DMS79 treated with DMSO at 0.1 percent for 48 hours (cell line): ENCODE measurements at regions not wholly inside any gene's neighbourhood (a gene's known extent, or its start where the extent isn't known, plus 50 kb on each side); places are given as distances from the start of the nearest gene placed in this dataset.
"Not testable (repeated sequence)": the region's sequence is repeated elsewhere in the genome, so short reads cannot be mapped to it uniquely, and the experiment has no call there.

ENCODE experiments used
- DNase-seq: peaks from one replicate; lab custom pipeline; 2025; lab: John Stamatoyannopoulos, UW

DNA sequence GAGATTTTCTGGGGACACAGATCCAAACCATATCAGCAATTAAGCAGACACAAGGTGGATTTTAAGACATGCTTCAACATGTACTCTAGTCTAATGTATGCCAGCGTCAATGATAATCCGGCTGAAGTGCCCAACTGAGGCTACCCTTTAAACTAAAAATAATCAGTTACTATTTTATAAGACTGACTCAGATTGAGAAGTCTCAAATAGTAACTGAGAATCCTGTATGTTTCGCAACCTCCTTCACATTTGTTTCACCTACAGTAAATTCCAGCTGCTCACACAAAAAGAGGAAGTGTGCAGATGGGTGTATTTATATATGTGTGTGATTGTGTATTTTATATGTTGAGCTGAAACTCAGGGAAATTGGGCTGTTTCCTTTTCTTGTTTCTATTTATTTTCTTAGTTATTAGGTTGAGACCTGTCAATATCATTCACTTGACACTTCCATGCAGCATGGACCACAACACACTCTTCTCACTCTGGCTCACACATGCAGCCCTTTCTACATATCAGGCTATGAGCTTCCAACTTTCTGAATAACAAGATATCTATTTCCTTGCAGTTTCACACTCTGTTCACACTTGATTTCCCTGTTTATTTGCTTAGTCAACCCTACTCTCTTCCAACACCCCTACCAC, 1224.9 kb upstream of the TMEM132C start:
- no peak for DNase-seq

DNA sequence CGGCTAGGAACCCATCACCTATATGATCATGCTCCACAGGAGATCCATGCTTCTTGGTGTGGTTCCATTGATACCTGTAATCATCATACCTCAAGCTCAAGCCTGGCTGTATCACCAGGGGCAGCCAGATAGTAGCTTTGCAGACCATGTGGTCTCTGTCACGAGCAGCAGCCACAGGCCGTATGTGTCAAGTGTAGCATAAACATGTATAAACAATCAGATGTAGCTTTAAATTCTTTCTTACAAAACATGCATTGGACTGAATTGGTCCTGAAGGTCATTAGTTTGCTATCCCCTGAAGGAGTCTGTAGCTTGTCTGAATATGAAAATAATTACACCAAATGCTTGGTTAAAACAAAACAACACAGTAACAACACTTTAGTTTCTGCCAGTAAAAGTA, 1223.2 kb upstream of the TMEM132C start:
- DNase-seq = no peak

DNA sequence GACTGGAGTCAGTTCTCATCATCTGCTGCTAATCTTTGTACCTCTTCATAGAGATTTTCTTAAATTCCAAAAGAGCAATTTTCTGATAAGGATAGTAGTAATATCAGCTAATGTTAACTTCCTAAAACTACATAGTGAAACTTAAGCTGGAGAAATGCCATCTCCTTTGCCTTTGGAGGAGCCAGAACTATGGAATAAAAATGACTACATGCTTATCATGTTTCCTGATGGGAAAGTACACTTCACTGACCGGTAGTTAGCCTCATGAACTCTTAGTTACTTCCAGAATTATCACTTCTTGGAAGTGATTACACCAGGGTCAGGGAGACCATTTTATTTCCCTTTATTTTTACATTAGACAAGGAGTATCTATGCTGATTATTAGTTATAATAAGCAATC, 1222.1 kb upstream of the TMEM132C start:
- no peak for DNase-seq

DNA sequence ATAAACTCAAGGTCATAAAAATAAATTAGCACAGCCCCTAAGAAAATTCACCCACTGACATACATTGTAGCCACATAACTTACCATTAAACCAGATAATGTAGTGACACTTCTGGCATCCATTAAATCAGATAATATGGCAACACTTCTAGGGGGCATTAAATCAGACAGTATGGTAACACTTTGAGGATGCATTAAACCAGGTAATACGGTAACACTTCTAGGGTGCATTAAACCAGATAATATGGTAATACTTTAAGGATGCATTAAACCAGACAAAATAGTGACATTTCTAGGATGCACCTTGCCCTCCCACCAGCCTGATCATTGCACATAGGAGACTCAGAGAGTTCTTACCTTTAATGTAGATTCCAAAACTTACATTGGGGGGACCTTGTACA, 1220.5 kb upstream of the TMEM132C start:
- DNase-seq = no peak

DNA sequence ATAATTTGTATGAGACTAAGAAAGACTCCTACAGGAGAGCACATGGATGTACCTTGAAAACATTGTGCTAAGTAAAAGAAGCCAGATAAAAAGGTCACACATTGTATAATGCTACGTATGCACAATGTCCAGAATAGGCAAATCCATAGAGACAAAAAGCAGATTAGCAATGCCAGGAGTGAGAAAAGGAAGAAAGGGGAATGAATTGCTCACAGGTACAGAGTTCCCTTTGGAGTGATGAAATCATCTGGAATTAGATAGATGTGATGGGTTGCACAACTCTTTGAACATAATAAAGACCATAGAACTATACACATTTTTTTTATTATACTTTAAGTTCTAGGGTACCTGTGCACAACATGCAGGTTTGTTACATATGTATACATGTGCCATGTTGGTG, 1218.9 kb upstream of the TMEM132C start:
- DNase-seq = no peak

DNA sequence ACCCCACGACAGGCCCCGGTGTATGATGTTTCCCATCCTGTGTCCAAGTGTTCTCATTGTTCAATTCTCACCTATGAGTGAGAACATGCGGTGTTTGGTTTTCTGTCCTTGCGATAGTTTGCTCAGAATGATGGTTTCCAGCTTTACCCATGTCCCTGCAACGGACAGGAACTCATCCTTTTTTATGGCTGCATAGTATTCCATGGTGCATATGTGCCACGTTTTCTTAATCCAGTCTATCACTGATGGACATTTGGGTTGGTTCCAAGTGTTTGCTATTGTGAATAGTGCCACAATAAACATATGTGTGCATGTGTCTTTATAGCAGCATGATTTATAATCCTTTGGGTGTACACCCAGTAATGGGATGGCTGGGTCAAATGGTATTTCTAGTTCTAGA, 1218.4 kb upstream of the TMEM132C start:
- DNase-seq = not testable (repeated sequence)

DNA sequence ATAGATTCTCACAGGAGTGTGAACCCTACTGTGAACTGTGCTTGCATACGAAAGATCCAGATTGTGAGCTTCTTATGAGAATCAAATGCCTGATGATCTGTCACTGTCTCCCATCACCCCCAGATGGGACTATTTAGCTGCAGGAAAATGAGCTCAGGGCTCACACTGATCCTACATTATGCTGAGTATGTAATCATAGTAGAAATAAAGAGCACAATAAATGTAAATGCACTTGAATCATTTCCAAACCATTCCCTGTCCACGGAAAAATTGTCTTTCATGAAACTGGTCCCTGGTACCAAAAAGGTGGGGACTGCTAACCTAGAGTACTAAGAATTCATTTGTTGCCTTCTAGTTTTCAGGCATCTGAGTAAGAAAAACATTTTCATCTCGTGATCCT, 1215.8 kb upstream of the TMEM132C start:
- DNase-seq = no peak

DNA sequence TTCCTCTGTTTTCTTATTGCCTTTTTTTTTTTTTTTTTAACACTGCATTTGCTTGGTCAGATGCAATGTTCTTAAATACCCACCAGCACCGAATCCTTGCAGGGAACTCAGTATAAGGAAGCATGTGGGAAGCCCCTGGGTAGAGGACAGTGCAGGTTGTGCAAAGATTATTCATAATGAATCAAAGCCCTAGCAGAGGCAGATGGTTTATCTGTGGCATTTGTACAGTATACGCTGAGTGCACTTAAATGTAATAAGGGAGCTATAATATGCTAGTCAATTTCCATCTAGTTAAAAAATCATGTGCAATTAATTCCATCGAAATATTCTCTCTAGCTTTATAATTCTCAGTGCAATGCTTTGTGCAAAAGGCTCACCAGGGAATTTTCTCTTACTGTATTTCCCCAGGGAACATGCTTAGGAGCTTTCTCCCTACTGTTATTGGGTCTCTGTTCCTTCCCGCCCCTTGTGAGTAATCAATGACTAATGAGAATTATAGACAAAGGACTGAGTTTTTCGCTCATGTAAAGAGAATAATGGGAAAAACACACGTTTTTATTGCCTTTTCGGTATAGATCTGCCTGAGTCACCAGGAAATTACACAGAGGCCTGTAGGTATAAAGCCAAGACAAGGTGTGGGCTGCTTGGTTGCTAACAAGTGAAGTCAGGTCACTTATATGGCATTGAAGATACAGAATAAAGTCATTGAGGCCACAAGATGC, 1214.3 kb upstream of the TMEM132C start:
- no peak for DNase-seq

DNA sequence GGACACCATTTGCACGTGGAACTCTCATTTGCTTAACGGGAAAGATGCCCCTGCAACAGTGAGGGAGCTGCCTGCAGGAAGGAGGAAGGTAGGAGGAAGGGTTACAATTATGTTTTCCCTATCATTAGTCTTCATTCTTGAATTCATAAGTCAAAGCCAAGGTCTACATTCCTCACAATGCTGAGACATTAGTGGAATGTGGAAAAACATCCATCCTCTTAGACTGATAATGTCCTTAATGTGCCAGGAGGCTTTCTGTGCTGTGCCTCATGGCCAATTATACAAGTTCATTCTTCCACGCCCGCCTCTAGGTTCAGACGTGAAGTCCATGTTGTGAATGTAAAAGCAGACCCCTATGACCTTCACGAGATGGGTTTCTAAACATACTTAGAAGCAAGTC, 1212.4 kb upstream of the TMEM132C start:
- no peak for DNase-seq

DNA sequence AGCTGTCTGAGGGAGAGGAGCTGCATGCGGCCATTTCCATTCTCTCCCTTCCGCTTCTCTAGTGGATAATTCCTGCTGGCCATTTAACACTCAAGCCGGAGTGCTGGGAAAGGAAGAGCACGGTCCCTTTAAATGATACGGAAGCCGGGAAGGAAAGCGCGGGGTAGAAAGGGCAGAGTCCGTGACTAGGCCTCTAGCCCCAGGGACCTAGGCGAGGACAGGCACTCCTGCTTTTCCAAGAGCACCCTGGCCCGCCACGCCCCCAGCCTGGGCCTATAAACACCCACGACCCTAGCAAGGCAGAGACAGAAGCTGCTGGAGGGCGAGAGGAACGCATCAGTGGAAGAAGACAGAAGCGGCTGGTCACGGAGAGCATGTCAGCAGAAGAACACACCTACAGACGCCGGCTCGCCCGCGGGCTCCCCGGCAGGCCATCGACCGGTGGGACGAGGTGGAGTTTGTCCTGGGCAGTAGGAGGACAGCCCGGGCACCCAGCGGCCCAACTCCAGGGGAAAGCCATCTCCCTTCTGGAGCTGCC, 1206.6 kb upstream of the TMEM132C start:
- no peak for DNase-seq

DNA sequence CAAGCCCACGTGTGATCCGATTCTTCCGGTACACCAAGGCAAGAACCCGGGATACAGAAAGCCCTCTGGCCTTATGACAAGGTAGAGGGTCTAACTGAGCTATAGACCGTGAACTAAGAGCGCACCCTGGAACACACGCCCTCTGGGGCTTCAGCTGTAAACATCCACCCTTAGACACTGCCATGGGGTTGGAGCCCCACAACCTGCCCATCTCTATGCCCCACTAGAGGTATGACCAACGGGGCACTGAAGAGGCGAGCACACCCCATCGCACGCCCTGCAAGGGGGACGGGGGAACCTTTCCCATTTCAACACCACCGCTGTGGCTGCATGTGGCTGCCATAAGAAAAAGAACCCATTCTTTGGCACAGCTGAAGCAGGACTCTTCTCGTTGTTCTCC, 1206.0 kb upstream of the TMEM132C start:
- DNase-seq = no peak

DNA sequence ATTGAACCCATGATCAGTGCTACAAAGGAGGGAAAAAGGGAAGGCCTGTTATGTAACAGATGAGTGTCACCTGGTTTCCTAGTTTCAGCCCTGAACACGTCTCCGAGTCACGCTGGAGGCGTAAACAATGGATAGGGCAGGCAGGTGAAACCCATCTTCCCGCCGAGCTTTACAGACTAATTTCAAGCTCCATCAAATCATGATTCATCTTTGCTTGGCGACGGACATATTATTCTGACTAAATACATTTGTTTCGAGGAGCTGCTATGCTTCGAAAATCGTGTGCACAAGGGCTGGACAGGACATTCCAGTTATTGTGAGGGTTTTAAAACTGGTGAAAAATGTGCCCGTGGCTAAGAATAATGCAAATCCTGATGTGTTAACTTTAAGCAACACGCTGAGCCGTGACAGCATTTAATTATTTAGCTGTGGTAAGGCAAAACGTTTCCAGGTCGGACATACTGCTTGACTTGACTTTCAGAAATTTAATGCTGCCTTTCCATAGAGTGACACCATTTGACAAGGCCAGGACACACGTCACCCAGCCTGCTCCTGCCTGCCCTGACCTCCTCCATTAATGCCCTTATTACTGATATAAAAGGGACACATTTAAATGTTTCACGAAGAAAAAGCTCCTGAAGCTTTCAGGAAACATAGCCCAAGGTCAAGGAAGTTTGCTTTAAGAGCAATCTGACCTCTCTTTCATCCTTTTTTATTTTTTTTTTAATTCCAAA, 1203.5 kb upstream of the TMEM132C start:
- no peak for DNase-seq

DNA sequence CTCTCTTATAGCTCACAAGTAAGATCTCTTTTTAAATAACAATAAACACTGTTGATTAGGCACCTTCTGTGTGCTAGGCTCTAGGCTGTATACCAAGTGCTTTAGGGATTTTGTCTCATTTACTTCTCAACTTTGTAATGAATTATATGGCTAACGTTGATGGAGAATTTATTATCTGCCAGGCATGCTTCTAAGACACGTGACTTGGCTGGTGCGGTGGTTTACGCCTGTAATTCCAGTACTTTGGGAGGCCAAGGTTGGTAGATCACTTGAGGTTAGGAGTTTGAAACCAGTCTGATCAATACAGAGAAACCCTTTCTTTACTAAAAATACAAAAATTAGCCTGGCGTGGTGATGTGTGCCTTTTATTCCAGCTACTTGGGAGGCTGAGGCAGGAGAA, 1202.8 kb upstream of the TMEM132C start:
- DNase-seq = no peak

DNA sequence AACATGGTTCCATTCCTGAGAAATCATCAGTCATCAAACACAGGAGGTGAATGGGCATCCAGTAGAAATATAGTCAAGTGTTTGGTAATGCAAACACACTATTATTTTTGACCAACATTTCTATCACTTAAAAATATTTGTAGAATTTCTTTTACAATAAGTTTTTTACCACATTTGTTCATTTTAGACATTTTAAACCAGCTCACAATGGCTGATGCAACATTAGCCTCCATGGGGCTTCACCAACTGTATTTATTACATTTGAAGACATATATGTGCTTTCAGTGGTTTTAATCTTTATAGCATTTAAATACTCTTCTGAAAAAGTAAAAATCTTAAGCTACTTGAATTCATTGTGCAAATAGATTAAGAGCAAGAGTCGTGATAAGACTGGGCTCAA, 1201.4 kb upstream of the TMEM132C start:
- DNase-seq = no peak

DNA sequence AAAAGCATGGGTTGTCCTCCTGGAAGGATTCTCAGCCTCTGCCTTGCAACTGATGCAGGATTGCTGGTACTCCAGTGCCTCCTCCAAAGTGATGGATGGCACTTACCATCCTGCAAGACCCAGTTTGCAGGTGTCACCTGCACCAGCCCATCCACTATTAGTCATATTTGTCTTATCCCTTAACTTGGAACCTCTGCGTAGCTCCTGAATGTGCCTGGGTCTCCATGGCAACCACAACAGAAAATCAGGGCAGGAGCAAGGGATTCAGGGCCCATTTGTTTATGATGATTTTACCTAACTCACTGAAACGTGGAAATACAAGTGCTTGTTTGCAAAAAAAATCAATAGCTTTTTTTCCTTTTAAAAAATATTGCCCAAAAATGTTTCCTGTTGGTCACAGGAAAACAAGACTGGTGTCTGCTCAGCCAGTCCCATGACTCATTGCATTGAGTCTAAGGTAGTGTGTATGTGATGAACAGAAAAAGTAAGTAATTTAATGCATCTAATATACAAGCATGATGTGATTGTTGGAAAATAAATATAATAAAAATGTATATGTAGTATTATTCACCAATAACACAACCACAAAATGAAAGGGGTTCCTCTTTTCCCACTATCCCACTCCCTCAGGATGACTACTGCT, 1196.3 kb upstream of the TMEM132C start:
- DNase-seq = no peak

DNA sequence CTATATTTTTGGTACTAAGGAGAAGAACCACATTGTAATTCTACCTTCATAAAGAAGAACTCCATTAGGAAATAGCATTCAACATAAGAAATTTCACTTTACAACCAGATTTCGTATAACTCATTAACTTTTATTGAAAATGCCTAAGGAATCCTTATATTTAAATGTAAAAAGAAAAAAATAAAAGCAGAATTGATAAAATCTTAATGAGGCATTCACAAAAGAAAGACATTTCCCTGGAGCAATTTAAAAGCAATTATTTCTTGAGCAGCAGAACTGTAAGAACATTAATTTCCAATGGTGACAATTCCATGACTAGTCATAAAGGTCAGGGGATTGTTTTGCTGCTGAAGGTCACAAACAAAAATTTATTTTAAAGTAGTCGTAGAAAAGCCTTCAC, 1192.8 kb upstream of the TMEM132C start:
- no peak for DNase-seq

DNA sequence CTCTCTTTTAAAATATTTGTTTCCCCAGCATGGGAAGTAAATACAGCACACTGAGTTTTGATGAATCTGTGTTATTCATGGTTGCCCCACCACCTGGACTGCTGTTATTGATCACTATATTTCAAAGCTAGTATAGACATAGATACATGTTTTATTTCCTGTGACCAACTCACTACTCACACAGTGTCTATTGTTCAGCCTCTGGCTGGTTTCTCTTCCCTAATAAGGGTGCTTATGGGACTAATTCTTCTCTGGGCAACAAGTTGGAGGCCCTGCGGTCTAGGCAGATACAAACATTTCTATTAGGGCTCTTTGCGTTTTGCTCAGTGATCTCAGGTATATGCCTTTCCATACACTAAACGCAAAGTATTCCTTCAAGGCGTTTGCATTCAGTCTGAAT, 1191.0 kb upstream of the TMEM132C start:
- no peak for DNase-seq

DNA sequence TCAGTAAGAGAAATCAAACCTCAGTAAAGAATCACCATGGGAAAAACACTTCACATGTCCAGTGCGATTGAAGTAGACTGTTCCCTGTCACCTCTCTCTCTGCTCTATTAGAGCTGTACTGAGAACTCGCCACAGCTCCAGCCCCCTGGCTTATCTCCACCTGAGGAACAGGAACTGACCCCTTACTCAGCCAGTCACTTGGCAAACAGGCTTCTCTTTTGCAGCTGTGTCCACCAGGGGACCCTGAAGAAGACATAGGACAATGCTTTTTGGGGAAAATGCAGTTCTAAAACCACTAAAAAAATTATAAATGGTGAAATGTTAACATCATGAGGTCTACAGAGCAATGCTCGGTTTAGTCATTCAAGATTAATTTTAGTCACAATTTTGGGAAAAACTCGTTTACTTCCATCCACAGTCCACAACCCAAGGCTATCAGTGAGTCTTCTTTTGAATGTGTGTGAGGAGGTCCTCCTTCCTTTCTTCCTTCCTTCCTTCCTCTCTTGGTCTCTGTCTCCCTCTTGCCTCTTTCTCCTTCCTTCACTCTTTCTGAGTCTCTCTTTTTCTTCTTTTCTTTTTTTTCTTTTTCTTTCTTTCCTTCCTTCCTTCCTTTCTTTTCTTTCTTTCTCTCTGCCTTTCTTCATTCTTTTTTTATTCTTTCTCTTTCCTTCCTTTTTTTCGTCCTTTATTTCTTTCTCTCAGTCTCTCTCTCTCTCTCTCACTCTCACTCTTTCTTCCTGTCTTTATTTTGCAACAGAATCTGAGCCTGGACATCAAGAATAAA, 1189.5 kb upstream of the TMEM132C start:
- DNase-seq = no peak

DNA sequence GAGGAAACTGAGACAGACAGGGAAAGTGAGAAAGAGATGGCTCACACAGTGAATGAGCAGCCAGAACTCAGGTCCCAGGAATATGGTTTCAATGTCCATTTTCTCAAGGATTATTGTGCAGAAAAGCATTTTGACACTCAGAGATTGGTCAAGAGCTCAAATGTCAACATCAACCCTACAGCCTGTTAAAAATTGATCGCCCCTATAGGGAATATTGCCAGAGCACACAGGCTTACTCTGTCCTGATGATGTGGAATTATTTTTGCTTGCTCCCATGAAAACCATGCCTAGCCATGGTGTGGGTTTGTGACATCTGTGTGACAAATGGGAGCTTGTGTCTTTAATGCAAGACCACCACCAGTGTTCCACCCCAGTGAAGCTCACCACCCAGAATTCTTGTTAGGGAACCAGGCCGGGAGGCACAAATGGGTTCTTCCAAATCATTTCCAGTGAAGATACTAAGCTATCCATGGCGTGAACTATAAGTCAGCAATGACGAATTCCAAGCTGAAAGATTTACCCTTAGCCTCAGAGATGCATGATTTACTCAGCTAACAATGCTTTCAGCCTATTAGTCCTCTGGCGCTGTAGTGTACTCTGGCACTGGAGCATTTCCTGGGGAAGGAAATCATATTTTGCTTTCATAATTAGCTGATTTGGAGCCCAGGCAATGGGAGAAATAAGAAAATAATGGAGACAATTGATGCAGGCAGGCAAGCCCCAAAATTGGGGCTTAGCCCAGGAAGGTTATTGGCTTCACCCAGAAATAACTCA, 1188.2 kb upstream of the TMEM132C start:
- no peak for DNase-seq

DNA sequence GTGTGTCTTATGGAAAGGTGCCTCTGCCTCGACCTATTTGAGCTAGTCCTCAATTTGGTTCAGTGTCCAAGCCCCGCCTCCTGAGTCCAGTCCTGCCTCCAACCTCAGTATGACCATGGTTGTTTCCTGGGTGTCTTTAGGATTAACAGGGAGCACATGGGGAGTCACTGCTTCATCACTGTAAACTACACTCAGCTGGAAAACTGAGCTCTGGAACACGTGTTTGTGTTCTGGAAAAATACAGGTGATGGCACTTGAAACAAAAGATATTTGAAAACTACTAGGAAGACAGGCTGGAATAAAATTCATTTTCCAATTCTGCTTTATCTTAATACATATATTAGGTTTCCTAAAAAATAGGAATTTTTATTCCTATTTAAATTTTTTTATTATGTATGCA, 1187.3 kb upstream of the TMEM132C start:
- DNase-seq = no peak

DNA sequence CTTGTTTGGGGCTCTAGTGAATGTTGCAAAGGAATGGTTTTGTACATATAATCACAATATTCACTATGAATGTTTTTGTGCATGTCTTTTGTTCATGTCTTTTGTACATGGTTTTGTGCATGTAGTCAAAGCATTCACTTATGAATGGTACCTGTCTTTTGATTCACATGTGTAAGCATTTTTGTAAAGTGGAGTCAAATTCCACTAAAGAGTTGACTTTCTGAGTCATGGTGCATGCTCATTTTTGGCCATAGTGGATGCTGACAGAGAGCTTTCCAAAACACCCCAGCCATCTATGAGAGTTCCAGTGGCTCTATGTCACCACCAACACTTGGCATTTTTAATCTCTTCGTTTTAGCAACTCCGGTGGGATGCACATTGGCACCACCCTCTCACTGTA, 1185.9 kb upstream of the TMEM132C start:
- no peak for DNase-seq
